ENCODE measurements at regions not wholly inside any gene's neighbourhood (a gene's known extent, or its start where the extent isn't known, plus 50 kb on each side); places are given as distances from the start of the nearest gene placed in this dataset.
A peak's percentile ranks its signal among the peaks of the same experiment; 100 is the strongest.

DNA sequence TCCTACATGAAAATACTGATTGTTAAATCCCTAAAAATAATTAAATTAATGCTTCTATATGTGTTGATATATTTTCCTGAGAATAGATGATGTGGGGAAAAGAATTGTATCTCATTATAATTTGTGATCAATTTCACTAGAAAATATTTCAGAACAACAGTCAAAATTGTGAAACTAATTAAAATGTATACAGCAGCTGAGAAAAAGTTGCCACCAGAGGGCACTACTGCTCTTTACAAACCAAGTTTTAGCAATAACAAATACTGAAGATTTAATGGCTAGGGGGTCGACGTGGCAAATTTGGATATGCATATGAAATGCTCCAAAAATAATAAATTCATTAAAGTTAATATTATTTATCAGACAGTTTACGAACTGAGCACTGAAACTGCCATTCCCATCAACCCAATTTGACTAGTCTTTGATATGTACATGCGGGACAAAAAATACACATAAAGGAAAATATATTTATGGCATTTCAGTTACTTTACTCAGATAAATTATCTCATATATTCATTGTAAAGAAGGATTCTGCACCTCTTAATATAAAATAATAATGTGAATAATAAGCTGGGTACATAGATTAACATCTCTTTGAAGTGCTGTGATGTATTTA lies 96.3 kb upstream of the TMPRSS15 start:
- TF ChIP-seq, protein P1, sequence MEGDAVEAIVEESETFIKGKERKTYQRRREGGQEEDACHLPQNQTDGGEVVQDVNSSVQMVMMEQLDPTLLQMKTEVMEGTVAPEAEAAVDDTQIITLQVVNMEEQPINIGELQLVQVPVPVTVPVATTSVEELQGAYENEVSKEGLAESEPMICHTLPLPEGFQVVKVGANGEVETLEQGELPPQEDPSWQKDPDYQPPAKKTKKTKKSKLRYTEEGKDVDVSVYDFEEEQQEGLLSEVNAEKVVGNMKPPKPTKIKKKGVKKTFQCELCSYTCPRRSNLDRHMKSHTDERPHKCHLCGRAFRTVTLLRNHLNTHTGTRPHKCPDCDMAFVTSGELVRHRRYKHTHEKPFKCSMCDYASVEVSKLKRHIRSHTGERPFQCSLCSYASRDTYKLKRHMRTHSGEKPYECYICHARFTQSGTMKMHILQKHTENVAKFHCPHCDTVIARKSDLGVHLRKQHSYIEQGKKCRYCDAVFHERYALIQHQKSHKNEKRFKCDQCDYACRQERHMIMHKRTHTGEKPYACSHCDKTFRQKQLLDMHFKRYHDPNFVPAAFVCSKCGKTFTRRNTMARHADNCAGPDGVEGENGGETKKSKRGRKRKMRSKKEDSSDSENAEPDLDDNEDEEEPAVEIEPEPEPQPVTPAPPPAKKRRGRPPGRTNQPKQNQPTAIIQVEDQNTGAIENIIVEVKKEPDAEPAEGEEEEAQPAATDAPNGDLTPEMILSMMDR (IDR thresholded peaks at IDR 0.05), result peak; percentile 86
- H3K27ac Mint-ChIP-seq, result no peak overlapping the region
- H3K4me1 Mint-ChIP-seq (ENCODE audit: low read depth), result no peaks in the 10 kb centered on the region
- H3K27me3 Mint-ChIP-seq (ENCODE audit: insufficient read depth), result no peaks in the 10 kb centered on the region; the same call in none of the 2 replicates
- H3K4me3 Mint-ChIP-seq, result no peak overlapping the region
- H3K9me3 Mint-ChIP-seq, result peaks cover 31% of the 10 kb centered on the region
- H3K36me3 Mint-ChIP-seq (ENCODE audit: low read depth), result no peaks in the 10 kb centered on the region
- DNase-seq, result peak; percentile 1

DNA sequence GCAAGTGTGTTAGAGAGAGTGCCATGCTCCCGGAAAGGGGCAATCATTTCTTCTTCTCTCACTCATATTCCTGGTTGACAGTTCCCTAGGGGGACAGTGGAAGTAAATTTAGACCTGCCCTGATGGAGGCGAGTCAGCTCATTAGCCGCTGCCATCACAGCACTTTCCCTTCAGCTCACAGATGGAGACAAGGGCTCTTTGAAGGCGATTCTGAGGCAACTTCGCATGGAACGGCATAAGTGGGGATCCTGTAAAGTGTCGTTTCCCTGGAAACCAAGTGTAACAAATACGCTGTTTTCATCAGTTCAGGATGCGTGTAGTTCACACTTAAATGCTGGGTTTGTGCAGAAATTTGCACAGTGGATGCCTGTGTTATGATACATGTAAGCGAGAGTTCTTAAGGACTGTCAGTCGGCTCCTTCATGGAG lies 114.5 kb upstream of the TMPRSS15 start:
- H3K36me3 Mint-ChIP-seq (ENCODE audit: low read depth), result no peaks in the 10 kb centered on the region
- no peak overlapping the region for H3K4me3 Mint-ChIP-seq
- no peaks in the 10 kb centered on the region for H3K27me3 Mint-ChIP-seq (ENCODE audit: insufficient read depth)
- DNase-seq, result no peak
- H3K9me3 Mint-ChIP-seq, result peaks cover 59% of the 10 kb centered on the region
- H3K27ac Mint-ChIP-seq, result no peak overlapping the region
- no peaks in the 10 kb centered on the region for H3K4me1 Mint-ChIP-seq (ENCODE audit: low read depth)
- TF ChIP-seq, protein P1 (IDR thresholded peaks at IDR 0.05), result no peak

DNA sequence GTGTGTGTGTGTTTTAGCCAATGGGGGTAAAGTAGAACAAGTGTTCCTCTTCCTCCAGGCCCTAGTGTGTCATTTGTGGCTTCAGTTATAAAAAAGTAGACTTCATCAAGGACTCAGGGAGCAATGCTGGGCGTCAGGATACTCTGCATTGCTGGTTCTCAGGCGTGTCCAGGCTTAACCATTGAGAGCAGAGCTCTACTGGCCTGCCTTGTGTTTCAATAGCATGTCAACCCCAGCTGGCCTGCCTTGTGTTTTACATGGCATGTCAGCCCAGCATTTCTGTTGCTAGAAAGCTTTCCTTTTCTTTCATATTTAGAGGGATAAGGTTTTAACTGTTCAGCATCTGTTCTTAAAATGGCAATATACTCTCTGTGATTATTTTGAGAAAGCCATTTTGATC lies 117.6 kb upstream of the TMPRSS15 start:
- Mint-ChIP-seq H3K9me3 (peaks cover 57% of the 10 kb centered on the region), H3K27ac (no peak overlapping the region), H3K4me3 (no peak overlapping the region), H3K36me3 (ENCODE audit: low read depth) (no peaks in the 10 kb centered on the region), H3K4me1 (ENCODE audit: low read depth) (no peaks in the 10 kb centered on the region), H3K27me3 (ENCODE audit: insufficient read depth) (no peaks in the 10 kb centered on the region)
- TF ChIP-seq, protein P1 (IDR thresholded peaks at IDR 0.05), result no peak
- DNase-seq, result no peak

DNA sequence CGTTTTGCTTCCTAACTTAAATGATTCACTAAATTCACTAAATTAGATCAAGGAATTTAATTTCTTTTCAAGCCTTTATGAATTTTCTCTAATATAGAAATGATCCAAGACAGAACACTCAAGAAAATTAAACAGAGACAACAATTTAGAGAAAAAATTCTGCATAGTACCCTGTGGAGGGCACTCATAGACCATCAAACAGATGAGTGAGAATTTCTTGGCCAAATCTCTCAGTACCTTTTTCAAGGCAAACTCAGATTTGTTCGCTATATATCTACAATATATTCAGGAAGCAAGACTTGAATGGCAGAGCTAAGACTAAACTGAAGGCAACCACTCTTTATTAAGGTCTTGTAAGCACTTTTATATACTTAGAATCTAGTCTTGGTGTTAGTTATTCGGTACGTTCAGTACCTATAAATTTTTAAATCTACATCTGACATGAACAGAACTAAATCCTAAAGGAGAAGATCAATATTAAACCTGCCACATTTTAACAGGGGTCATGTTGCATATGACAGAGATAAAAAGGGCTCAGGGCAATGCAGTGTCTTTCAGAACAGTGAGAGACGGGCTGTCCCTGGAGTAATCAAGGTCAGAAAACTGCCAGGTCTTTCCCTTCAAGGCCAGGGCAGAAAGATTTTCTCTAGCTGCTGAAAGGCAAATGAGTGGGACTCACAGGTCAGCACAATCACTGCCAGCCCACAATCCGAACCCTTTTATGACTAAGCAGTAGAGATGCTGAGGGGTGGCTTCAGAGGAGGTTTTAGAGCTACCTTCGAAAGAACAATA lies 118.8 kb upstream of the TMPRSS15 start:
- no peaks in the 10 kb centered on the region for H3K36me3 Mint-ChIP-seq (ENCODE audit: low read depth)
- H3K4me1 Mint-ChIP-seq (ENCODE audit: low read depth), result no peaks in the 10 kb centered on the region
- no peaks in the 10 kb centered on the region for H3K27me3 Mint-ChIP-seq (ENCODE audit: insufficient read depth)
- peaks cover 64% of the 10 kb centered on the region for H3K9me3 Mint-ChIP-seq
- H3K27ac Mint-ChIP-seq, result no peak overlapping the region
- TF ChIP-seq, protein P1 (IDR thresholded peaks at IDR 0.05), result no peak
- DNase-seq, result no peak
- no peak overlapping the region for H3K4me3 Mint-ChIP-seq

DNA sequence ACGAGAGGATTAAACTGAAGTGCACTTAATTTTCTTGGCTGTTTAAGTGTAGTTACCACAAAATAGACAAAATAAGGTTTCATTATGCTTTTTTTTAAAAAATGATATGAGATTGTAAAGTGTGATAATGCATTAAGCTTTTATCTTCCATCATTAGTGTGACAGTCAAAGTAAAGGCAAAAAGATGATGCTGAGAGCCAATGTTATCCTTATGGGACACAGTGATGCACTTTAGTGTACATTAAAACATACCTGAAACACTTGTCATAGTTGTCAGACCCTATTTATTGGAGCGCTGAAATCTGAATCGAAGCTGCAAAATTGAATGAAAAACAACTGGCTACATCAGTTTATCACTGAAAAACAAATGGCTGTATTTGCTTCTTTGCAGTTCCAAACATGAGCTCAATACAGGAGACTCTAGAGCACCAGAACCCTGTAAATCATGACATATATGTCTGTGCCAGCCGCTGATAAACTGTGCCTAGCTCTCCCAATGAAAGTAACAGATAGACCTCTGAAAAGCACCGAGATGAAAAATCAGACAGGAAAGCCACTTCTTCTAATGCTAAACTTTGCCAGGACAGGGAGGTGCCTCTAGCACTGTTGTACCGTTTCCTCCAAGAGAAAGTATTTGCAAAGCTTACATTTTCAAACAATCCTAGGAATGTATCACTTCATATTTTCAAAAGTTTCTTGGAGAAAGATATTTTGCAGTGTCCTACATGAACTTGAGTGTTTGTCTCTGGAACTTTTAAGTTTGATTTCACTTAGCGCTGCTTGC lies 120.7 kb upstream of the TMPRSS15 start:
- H3K27me3 Mint-ChIP-seq (ENCODE audit: insufficient read depth), result no peaks in the 10 kb centered on the region
- H3K9me3 Mint-ChIP-seq, result peaks cover 52% of the 10 kb centered on the region
- no peaks in the 10 kb centered on the region for H3K4me1 Mint-ChIP-seq (ENCODE audit: low read depth)
- no peak overlapping the region for H3K4me3 Mint-ChIP-seq
- no peak for DNase-seq
- TF ChIP-seq, protein P1 (IDR thresholded peaks at IDR 0.05), result no peak
- H3K27ac Mint-ChIP-seq, result no peak overlapping the region
- H3K36me3 Mint-ChIP-seq (ENCODE audit: low read depth), result no peaks in the 10 kb centered on the region

All from HFFc6 (cell line).